GM19468 (cell line): ENCODE measurements at regions not wholly inside any gene's neighbourhood (a gene's known extent, or its start where the extent isn't known, plus 50 kb on each side); places are given as distances from the start of the nearest gene placed in this dataset.
"Not testable (repeated sequence)": the region's sequence is repeated elsewhere in the genome, so short reads cannot be mapped to it uniquely, and the experiment has no call there.

ENCODE experiments used
- ATAC-seq: cut with Tn5 transposase; IDR thresholded peaks from one replicate; pipeline ENCODE4 v1.9.1; 2021; ENCODE audit warnings: mild to moderate bottlenecking, moderate library complexity, moderate number of reproducible peaks; ENCODE audit not compliant: unreplicated experiment; ENCODE audit errors: extremely low read depth

DNA sequence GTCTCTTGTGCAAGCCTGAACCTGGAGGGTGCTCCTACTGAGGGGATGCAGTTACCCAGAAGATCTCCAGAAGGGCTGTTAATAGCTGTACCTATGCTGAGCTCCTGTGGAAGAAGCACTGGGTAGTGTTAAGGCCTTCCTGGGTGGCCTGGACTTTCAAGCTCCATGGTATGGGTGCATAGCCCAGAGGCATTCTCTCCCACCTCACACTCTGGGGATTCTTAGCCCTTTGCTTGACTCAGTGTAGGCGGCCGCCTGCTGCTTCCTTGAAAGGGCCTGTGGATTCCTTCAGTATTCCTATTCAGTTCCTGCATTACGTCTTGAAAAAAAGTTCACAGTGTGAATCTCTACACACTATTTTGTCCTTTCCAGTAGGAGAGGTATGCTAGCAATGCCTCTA is 235.7 kb upstream of the MAGEB16 start:
- ATAC-seq = no peak

DNA sequence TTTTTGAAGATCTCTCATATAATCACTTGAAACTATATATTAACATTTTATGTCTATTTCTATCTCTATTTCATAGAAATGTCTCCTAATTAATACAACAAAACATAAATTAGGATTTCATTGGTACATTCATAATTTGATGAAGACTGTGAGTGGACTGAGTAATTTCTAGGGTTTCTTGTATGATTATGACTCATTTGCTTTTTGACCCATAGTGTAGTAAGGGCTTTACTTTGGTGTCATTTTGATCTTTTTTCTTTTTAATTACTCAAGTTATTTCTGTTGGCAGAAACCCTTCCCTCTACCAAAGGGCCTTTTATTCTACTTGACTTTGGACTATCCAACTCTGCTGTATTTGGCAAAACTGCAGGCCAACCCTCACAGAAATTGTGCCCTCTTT is 207.9 kb upstream of the MAGEB16 start:
- ATAC-seq = no peak

- ATAC-seq = not testable (repeated sequence)
Observed at GRCh38 chrX:35611562-35611961, 186.6 kb upstream of the MAGEB16 start.

DNA sequence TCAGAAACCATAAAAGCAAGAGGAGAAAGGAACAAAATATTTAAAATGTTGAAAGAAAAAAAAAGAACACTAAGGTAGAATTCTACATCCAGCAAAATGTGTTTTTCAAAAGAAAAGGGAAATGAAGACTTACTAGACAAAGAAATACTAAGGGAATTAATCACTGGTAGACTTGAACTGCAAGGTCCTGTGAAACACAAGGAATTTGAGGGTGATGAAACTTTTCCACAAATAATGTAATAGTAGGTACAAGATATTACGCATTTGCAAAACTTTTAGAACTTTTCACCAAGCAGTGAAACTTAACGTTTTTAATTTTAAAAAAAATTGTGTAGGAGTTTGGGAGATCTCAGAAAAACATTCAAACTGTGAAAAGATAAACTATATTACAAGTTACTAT is 180.3 kb upstream of the MAGEB16 start:
- ATAC-seq = no peak

DNA sequence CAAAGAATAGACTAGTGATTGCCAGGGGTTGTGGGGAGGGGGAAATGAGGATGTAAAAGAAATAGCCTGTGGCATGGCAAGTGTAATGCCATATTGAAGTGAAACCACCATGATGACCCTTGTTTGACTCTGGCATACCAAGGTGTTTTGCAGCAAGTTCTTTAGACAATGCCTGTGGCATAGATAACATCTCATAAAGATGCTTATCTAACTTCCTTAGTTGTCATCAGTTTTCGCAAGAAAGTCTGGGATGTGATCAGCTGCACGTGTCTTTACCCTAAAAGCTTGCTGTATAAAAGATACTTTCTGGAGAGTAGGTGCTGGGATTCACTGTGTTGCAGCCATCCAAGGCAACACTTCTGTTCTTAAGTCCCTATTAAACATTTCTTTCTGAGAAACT is 176.1 kb upstream of the MAGEB16 start:
- no peak for ATAC-seq

- no peak for ATAC-seq
Observed at GRCh38 chrX:35622601-35623000, 175.5 kb upstream of the MAGEB16 start.

DNA sequence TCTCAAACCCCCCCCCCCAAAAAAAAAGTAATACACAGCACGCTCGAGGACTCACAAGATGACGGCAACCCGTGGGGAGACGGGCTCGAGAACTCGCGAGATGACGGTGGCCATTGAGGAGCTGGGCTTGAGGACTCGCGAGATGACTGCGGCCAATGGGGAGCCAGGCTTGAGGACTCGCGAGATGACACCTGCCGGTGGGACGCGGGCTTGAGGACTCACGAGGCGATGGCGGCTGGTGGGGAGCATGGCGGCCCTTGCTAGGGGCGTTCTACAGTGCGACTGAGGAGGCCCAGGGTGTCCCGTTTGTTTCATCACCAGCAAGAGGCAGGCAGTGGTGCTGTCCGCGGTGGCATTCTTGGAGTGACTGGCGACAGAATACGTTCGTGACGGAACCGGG is 172.4 kb upstream of the MAGEB16 start:
- no peak for ATAC-seq

- ATAC-seq = no peak
Observed at GRCh38 chrX:35626124-35626523, 172.0 kb upstream of the MAGEB16 start.

DNA sequence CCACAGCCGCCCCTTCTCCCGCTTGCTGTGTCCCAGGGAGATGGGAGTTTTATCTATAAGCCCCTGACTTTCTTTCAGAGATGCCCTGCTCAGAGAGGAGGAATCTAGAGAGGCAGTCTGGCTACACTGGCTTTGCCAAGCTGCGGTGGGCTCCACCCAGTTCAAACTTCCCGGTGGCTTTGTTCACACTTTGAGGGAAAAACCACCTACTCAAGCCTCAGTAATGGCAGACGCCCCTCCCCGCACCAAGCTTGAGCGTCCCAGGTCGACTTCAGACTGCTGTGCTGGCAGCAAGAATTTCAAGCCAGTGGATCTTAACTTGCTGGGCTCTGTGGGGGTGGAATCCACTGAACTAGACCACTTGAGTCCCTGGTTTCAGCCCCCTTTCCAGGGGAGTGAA is 162.2 kb upstream of the MAGEB16 start:
- ATAC-seq = not testable (repeated sequence)

DNA sequence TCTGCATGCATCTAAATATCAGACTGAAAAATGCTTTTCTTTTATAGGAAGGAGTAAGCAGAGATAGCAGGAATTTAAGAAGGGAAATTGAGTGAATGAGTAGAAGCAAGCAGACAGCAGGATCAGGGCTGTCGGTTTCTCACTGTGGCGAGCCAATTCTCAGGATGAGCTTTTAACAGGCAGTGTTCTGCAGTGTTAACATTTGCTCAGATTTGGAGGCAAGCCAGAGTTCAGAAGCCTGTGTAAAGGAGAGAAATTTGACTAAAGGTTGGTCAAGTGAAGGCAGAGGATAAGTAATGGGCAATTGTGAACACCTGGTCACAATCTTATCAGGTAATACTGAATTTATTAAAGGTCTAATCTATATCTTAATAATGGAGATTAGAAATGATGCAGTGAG is 133.3 kb upstream of the MAGEB16 start:
- ATAC-seq = no peak

- ATAC-seq = no peak
Observed at GRCh38 chrX:35665311-35665710, 132.8 kb upstream of the MAGEB16 start.

- no peak for ATAC-seq
Observed at GRCh38 chrX:35670889-35671288, 127.3 kb upstream of the MAGEB16 start.

DNA sequence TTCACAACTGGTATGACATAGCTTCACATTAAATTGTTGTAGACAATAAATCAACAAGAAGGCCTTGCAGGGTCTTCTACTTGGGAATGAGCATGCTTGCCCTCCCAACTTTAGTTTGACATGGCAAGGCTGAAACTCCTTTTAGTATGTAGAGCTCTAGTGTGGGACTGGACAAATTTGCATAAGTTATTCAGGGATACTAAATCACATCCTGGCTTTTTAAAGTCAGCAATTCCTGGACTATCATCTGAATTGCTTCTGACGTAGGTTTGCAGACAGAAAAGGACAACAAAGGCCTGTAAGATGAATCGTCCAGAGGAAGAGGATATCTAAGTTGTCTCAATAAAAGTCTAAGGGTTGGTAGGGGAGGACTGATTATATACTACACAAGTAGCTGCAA is 123.0 kb upstream of the MAGEB16 start:
- ATAC-seq = no peak

DNA sequence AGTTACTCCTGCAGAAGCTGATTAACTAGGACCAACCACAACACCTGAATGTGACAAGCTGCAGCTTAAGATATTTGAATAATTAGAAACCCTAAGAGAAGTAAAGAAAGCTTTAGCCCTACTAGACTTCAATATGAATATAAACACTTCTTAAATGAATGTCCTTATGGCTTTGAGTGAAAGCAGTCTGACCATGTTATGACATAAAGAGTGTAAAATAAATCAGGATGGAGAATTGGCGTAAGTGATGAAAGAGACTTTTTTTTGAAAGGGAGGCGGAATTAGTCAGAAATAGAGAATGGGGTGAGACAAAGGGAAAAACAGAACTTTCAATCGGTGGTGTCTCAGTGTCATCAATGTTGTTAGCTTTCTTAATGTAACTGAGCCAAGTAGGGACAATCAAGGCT is 117.2 kb upstream of the MAGEB16 start:
- no peak for ATAC-seq

- ATAC-seq = no peak
Observed at GRCh38 chrX:35682476-35682875, 115.7 kb upstream of the MAGEB16 start.

- no peak for ATAC-seq
Observed at GRCh38 chrX:35696760-35697234, 101.3 kb upstream of the MAGEB16 start.

GRCh38 chrX:35699642-35700041 is 98.5 kb upstream of the MAGEB16 start:
- ATAC-seq = no peak

DNA sequence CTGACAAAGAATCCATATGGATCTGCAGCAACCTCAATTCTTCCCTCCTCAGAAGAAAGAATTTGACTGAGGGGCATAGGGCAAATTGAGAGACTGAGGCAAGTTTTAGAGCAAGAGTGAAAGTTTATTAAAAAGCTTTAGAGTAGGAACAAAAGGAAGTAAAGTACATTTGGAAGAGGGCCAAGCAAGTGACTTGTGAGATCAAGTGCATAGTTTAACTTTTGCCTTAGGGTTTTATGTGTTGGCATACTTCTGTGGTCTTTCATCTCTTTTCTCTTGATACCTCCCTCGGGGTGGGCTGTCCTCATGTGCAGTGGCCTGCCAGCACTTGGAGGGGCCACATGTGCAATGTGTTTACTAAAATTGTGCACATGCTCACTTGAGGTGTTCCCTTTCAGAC is 98.0 kb upstream of the MAGEB16 start:
- no peak for ATAC-seq

GRCh38 chrX:35711281-35711680 is 86.9 kb upstream of the MAGEB16 start:
- no peak for ATAC-seq

GRCh38 chrX:35722128-35722527 is 76.0 kb upstream of the MAGEB16 start:
- ATAC-seq = no peak

- no peak for ATAC-seq
Observed at GRCh38 chrX:35726176-35726575, 72.0 kb upstream of the MAGEB16 start.

- no peak for ATAC-seq
Observed at GRCh38 chrX:35728481-35728880, 69.7 kb upstream of the MAGEB16 start.

DNA sequence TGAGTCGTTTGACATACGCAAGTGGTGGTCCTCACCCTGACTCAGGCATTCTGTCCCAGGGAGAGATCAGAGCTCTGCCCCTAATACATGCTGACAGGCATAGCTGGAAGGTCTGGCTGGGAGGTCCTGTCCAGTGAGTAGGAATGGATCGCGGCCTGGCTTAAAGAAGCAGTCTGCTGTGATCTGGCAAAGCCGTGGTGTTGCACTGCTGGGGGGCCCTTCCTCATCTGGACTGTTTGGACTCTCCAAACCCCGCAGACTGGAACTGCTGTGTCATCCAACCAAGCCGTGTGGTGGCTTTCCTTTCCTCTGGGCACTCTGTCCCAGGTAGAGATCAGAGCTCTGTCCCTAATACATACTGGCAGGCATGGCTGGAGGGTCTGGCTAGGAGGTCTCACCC is 64.3 kb upstream of the MAGEB16 start:
- ATAC-seq = no peak
